ENCODE measurements at regions not wholly inside any gene's neighbourhood (a gene's known extent, or its start where the extent isn't known, plus 50 kb on each side); places are given as distances from the start of the nearest gene placed in this dataset.

DNA sequence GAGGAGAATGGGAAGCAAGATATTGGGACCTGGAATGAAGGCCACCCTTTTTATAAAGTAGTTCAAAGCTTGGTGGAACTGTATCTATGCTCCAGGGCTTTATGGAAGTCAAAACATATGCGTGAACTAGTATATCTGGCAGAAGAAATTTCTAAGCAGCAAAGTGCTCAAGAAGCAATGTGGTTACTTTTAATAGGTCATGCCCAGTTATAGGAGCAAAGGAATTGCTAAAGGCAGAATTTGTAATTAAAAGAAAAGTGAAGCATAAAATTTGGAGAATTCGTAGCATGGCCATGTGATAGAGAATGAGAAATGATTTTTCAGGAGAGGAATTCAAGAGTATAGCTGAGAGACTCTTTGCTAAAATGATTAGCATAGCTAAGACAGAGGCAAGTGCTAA, 1110.4 kb downstream of the XPNPEP1 start:
- H3K36me3 Mint-ChIP-seq (ENCODE audit: insufficient read depth in 1 of 3, low read depth in 3 of 3) = no peaks in the 10 kb centered on the region
- Histone ChIP-seq H2AK5ac (ENCODE audit: insufficient read length, low read length) (no peak overlapping the region), H2BK12ac (ENCODE audit: insufficient read length, low read depth, low read length) (no peak overlapping the region), H3K27me3 (ENCODE audit: insufficient read depth, low read length) (no peaks in the 10 kb centered on the region), H3K9ac (ENCODE audit: extremely low read depth, insufficient read length, low read length) (no peak overlapping the region), H3K18ac (ENCODE audit: insufficient read length, low read depth, low read length) (no peak overlapping the region), H3T11ph (ENCODE audit: low read length) (no peak overlapping the region), H4K8ac (replicated peaks; ENCODE audit: insufficient read length, low read depth, low read length) (no peak overlapping the region), H4K5ac (ENCODE audit: insufficient read length, low read depth, low read length) (no peak overlapping the region), H4K91ac (ENCODE audit: insufficient read length, low read depth, low read length) (no peak overlapping the region), H2BK15ac (ENCODE audit: low read depth, low read length) (no peak overlapping the region), H3K4me2 (ENCODE audit: insufficient read depth, insufficient read length, low read length) (no peak overlapping the region), H3K14ac (ENCODE audit: insufficient read depth, low read length) (no peak overlapping the region), H3K79me1 (ENCODE audit: insufficient read depth, low read depth, low read length, poor library complexity, severe bottlenecking) (no peaks in the 10 kb centered on the region), H3K4ac (ENCODE audit: low read depth, low read length) (no peak overlapping the region), H3K27ac (ENCODE audit: insufficient read length, low read depth, low read length) (no peak overlapping the region), H2BK5ac (ENCODE audit: insufficient read length, low read length) (no peak overlapping the region), H2AFZ (ENCODE audit: low read length) (no peak overlapping the region), H3K4me1 (ENCODE audit: insufficient read depth, low read length) (no peaks in the 10 kb centered on the region), H2BK20ac (ENCODE audit: low read depth, low read length, poor library complexity, severe bottlenecking) (no peak overlapping the region), H3K9me3 (ENCODE audit: control insufficient read depth, low read depth, low read length) (no peaks in the 10 kb centered on the region), H4K20me1 (ENCODE audit: control insufficient read depth, insufficient read depth, insufficient read length) (no peaks in the 10 kb centered on the region), H3K23me2 (ENCODE audit: insufficient read length, low read depth, low read length, poor library complexity, severe bottlenecking) (no peaks in the 10 kb centered on the region), H2BK120ac (ENCODE audit: low read depth, low read length, poor library complexity, severe bottlenecking) (no peak overlapping the region), H3K23ac (ENCODE audit: insufficient read length, low read depth, low read length) (no peak overlapping the region), H3K79me2 (ENCODE audit: insufficient read depth, low read length) (no peaks in the 10 kb centered on the region), H3K56ac (ENCODE audit: insufficient read length, low read depth, low read length) (no peak overlapping the region)
- DNase-seq = no peak
- H3K4me1 Mint-ChIP-seq = no peaks in the 10 kb centered on the region; a peak in 1 of 4 replicates
- H3K9me3 Mint-ChIP-seq = no peaks in the 10 kb centered on the region
- no CpG with 5 or more reads among the region's 2 CpGs for WGBS (ENCODE audit: extremely low coverage, insufficient read length, low lambda C conversion rate)
- no peaks in the 10 kb centered on the region for H3K27me3 Mint-ChIP-seq (ENCODE audit: low read depth)
- no peak overlapping the region for H3K27ac Mint-ChIP-seq
- TF ChIP-seq, protein P1, sequence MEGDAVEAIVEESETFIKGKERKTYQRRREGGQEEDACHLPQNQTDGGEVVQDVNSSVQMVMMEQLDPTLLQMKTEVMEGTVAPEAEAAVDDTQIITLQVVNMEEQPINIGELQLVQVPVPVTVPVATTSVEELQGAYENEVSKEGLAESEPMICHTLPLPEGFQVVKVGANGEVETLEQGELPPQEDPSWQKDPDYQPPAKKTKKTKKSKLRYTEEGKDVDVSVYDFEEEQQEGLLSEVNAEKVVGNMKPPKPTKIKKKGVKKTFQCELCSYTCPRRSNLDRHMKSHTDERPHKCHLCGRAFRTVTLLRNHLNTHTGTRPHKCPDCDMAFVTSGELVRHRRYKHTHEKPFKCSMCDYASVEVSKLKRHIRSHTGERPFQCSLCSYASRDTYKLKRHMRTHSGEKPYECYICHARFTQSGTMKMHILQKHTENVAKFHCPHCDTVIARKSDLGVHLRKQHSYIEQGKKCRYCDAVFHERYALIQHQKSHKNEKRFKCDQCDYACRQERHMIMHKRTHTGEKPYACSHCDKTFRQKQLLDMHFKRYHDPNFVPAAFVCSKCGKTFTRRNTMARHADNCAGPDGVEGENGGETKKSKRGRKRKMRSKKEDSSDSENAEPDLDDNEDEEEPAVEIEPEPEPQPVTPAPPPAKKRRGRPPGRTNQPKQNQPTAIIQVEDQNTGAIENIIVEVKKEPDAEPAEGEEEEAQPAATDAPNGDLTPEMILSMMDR (conservative IDR thresholded peaks at IDR 0.05) = no peak
- H3K4me3 Mint-ChIP-seq = no peak overlapping the region

All from H9 (cell line).